Stomach (tissue), 4 donors: ENCODE measurements at regions not wholly inside any gene's neighbourhood (a gene's known extent, or its start where the extent isn't known, plus 50 kb on each side); places are given as distances from the start of the nearest gene placed in this dataset.

Experiments used
- POLR2AphosphoS5 ChIP-seq, 3 donors: sonication (generic); formaldehyde crosslinking; IDR thresholded peaks; one replicate each; pipeline ENCODE4 v1.6.1; 2016; ENCODE audit warnings: antibody characterized with exemption in 3 of 3
- TF ChIP-seq, protein P1 (sequence below), 7 experiments: fragments of 450-650 bp in 4 of 7; fragments of 200-600 bp in 3 of 7; sonication (generic) in 3 of 7; IDR thresholded peaks; one replicate each; pipeline ENCODE4 v1.5.1; 2016 to 2019; ENCODE audit warnings: antibody characterized with exemption in 7 of 7, control low read depth in 2 of 7, mild to moderate bottlenecking in 1 of 7

DNA sequence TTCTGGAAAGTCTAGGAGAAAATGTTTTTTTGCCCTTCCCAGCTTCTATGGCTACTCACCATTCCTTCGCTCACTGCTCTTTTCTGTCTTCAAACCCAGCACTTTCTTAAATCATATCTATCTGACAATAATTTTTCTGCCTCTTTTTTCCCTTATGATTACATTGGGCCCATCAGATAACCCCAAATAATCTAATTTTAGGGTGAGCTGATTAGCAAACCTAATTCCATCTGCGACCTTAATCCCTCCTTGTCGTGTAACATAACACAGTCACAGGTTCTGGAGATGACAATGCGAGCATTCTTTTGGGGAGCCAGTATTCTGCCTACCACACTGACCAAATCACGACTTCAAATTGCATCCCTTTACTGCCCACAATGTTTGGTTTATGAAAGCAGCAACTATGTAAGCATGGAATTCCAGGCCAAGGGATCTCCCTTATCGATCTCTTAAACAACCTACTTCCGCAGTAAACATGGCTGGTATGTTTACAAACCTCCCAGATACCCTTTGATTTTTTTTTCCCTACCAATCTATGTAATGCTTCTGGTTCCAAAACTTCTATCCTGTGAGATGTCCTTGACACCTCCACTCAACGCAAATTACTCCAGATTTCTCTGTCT is 2122.2 kb downstream of the MAT2B start:
- TF ChIP-seq, protein P1, sequence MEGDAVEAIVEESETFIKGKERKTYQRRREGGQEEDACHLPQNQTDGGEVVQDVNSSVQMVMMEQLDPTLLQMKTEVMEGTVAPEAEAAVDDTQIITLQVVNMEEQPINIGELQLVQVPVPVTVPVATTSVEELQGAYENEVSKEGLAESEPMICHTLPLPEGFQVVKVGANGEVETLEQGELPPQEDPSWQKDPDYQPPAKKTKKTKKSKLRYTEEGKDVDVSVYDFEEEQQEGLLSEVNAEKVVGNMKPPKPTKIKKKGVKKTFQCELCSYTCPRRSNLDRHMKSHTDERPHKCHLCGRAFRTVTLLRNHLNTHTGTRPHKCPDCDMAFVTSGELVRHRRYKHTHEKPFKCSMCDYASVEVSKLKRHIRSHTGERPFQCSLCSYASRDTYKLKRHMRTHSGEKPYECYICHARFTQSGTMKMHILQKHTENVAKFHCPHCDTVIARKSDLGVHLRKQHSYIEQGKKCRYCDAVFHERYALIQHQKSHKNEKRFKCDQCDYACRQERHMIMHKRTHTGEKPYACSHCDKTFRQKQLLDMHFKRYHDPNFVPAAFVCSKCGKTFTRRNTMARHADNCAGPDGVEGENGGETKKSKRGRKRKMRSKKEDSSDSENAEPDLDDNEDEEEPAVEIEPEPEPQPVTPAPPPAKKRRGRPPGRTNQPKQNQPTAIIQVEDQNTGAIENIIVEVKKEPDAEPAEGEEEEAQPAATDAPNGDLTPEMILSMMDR (IDR thresholded peaks at IDR 0.05) = no peak
- no peak for TF ChIP-seq POLR2AphosphoS5 (IDR thresholded peaks at IDR 0.05)
